Activated T-cell treated with anti-CD3 and anti-CD28 coated beads, Interleukin-2, amount 50 U/mL, for 1 hour (primary cell): ENCODE measurements at regions not wholly inside any gene's neighbourhood (a gene's known extent, or its start where the extent isn't known, plus 50 kb on each side); places are given as distances from the start of the nearest gene placed in this dataset.
A peak's percentile ranks its signal among the peaks of the same experiment; 100 is the strongest.
"Not testable (repeated sequence)": the region's sequence is repeated elsewhere in the genome, so short reads cannot be mapped to it uniquely, and the experiment has no call there.

Experiments used
- DNase-seq: peaks from one replicate; pipeline ENCODE4 v3.0.0-alpha.2; 2020

DNA sequence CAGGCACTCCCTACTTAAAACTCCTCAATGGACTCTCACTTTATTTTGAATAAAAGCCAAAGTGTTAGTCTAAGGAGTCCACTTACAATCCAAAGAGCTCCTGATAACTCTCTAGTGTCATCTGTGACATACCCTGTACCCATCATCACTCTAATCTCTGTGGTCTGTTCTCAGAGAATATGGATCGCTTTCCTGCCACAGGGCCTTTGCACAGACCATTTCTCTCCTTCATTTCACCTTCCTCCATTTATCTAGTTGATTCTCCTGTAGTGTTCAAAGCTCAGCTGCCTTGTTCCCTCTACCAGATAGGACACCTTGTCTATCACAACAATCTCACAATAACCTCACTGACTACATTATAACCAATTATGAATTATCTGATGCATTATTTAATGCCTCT is 185.4 kb upstream of the KBTBD8 start:
- no peak for DNase-seq

- no peak for DNase-seq
Observed at GRCh38 chr3:66816090-66816761, 181.9 kb upstream of the KBTBD8 start.

DNA sequence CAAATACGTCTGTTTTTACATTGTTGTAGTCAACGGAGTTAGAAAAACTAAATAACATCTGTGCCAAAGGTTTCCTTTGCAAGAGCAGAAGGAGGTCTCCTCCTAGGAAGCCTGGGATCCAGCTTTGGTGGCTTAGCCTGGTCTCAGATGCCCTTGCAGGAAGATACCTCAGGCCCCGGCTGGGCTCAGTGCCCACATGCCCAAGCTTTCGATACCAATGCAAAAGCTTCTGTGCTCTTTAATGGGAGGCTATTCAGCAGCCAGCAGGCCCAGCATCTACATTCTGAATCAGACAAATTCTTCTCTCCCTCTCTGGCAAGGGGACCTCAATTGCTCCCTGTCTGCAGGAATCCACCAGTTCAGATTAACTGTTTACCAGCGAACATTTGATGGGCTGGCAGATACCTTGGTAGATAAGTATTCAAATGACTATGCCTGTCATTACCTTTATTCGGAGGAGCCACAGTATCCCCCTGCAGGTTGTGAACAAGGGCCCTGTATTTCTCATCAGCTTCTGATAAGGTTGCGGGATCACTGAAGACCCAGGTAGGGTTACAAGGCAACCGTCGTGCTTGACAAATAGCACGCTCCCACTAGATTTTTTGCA is 180.1 kb upstream of the KBTBD8 start:
- no peak for DNase-seq

GRCh38 chr3:66819993-66820501 is 178.1 kb upstream of the KBTBD8 start:
- no peak for DNase-seq

DNA sequence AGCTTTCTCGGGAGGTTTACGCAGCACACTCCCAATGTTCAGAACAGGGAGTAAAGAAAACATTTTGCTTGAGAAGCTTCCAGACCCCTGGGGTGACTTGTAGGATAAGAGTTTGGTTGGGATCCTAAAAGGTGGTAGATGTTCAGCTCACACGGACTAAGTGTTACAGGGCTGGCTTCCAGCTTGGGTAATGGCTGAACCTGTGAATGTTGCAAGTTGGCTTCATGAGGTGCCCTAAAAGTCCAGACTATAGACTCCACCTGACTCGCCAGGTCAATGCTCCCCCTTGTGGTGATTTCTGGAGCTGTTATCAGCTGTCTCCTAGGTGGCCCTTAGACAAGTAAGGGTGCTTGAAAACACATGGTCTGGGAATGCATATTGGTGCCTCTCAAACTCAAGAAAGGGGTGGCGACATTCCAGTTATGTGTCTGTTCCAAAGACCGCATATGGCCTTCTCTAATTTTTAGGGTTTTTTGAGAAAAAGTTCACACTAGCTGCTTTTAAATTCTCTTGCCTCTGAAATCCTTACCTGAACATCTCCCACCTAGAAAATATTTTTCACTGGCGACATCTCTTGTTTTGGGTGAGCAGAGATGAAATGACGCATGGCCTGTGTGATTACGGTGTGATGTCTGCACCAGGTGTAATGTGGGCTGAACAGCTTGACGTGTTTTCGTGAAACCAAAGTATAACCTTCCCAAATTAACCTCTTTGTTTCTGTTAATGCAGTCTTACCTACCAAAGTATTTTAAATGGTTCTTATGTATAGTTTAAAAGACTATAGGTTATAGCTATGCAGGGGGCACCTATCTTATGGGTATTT is 175.7 kb upstream of the KBTBD8 start:
- peak; percentile 53 for DNase-seq

DNA sequence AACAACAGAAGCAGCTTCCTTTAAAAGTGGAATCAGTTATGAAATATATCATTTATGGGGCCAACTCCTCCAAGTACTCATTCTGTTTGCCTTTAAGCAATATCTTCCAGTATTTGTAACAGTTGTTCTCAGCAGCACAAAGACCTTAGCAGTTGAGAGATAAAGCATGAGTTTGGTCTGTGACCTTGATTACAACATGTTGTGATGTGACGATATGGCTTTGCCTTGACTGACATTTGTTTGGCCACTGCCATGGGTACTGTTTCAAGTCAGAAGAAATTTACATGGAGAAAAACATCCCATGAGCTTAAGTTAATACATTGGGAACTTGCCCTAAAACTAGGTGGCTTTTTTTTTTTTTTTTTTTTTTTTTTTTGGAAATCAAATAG is 175.1 kb upstream of the KBTBD8 start:
- DNase-seq, result no peak

- no peak for DNase-seq
Observed at GRCh38 chr3:66823532-66823931, 174.6 kb upstream of the KBTBD8 start.

- DNase-seq, result no peak
Observed at GRCh38 chr3:66825375-66825774, 172.7 kb upstream of the KBTBD8 start.

- DNase-seq, result no peak
Observed at GRCh38 chr3:66827726-66828125, 170.4 kb upstream of the KBTBD8 start.

- no peak for DNase-seq
Observed at GRCh38 chr3:66828303-66828702, 169.8 kb upstream of the KBTBD8 start.

DNA sequence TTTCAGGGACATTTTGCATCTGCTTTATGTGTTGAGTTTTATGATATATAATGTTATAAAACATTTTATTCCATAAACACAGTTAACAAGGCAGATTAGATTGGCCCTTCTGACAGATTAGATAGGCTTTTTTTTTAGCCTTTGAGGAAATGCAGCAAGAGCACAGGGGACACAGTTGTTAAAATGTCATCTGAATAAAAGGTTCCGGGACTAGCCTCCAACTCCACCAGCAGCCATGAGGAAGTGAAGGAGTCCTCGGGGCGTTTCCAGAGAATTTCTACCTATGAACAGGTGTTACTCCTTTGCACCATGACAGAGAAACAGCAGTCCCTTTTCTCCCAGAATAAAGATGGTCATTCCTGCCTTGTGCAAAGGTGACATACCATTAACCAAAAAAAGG is 167.8 kb upstream of the KBTBD8 start:
- no peak for DNase-seq

- DNase-seq, result no peak
Observed at GRCh38 chr3:66831931-66832330, 166.2 kb upstream of the KBTBD8 start.

DNA sequence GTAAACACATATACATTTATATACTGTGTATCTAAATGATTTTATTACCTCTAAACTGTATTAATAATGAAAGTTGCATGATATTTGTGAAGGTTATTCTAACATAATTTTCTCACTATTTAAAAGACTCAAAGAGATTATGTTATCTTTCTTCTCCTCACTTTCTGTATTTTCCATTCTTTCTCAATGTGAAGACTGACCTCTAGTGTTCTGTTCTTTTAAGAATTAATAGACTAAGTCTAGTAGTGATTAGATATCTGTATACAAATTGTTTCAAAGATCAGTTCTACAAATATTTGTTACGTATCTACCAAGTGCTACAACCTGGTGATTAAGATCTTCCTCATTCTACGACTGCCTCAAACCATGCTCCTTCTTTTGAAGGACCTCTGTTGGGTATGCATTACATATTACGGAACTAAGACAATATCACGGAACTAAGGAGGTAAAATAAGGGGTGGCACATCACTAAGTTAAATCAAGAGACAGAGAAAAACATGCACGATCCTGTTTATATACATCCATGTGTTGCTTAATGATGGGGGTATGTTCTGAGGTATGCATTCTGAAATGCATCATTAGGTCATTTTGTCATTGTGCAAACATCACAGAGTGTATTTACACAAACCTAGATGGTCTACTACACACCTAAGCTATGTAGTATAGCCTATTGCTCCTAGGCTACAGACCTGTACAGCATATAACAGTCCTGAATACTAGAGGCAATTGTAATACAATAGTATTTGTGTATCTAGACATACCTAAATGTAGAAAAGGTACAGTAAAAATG is 161.5 kb upstream of the KBTBD8 start:
- no peak for DNase-seq

GRCh38 chr3:66838704-66839103 is 159.4 kb upstream of the KBTBD8 start:
- no peak for DNase-seq

DNA sequence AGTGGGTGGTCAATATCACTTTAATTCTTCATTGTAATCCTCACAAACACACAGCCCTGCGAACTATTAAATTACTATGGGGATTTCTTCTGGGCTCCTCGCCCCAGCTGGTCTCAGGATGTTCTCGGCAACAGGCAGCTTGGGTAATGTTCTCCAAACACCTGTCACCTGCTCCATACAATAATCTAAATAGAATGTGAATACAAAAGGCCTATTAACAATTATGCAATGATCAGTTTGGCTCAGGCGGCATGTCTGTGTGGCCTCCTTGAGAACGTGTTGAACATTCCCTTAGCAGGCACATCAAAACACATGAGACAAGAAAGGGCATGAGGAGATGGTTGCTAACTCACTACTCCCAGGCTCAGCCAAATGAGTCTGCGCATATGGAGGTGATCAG is 158.6 kb upstream of the KBTBD8 start:
- DNase-seq, result no peak

GRCh38 chr3:66842761-66843464 is 155.2 kb upstream of the KBTBD8 start:
- DNase-seq, result not testable (repeated sequence)

DNA sequence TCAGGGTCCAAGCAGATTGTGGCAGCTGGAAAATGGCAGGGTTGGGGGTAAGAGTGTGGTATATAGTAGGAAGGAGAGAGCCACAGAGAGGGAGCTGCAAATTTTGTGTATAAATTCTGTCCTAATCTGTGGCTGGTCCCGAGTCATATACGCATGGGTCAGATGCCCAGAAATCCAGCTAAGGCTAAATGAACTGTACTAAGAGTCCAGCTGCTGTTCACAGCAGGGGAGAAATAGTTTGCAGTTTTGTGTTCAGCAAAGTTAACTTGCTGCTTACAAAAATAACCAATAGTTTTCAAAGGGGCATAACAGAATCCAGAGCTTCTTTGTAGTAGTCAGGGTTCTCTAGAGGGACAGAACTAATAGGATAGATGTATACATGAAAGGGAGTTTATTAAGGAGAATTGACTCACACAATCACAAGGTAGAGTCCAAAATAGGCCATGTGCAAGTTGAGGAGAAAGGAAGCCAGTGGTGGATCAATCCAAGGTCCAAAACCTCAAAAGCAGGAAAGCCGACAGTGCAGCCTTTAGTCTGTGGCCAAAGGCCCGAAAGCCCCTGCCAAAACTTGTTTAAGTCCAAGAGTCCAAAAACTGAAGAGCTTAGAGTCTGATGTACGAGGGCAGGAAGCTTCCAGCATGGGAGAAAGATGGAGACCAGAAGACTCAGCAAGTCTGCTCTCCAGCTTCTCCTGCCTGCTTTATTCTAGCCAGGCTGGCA is 146.1 kb upstream of the KBTBD8 start:
- DNase-seq, result no peak

GRCh38 chr3:66854601-66855151 is 143.4 kb upstream of the KBTBD8 start:
- no peak for DNase-seq

DNA sequence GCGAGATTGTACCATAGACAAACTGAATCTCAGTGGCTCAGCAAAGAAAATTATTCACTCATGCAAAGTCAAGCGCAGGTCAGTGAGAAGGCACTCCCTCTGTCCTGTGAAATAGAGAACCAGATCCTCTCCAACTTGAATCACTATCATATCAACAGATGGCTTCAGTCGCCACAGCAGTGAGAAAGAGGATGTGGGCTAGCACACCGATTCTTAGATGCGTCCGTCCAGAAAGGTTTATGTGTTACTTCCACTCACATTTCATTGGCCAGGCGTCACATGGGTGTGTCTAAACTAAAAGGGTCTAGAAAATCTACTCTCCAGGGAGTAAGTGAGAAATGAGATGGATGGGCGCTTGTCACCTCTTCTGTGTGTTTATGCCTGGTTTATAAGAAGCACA is 141.6 kb upstream of the KBTBD8 start:
- no peak for DNase-seq

- no peak for DNase-seq
Observed at GRCh38 chr3:66858656-66859381, 139.3 kb upstream of the KBTBD8 start.

- DNase-seq, result no peak
Observed at GRCh38 chr3:66860771-66861170, 137.3 kb upstream of the KBTBD8 start.
